SK-N-SH treated with all-trans-retinoic acid at 6 μM for 48 hours (cell line): ENCODE measurements at regions not wholly inside any gene's neighbourhood (a gene's known extent, or its start where the extent isn't known, plus 50 kb on each side); places are given as distances from the start of the nearest gene placed in this dataset.

Source experiments
- ATAC-seq: fragments of 200-7000 bp; cut with Tn5 transposase; 3 replicates; pipeline ENCODE4 v1.9.1; 2020; ENCODE audit warnings: mild to moderate bottlenecking, moderate library complexity
- ARNTL ChIP-seq: fragments of 450-650 bp; formaldehyde crosslinking; IDR thresholded peaks from 2 replicates; pipeline ENCODE4 v1.5.0; 2020; ENCODE audit warnings: low read depth, mild to moderate bottlenecking, moderate library complexity, borderline replicate concordance
- BACH2 ChIP-seq: fragments of 250-450 bp; sonication (Bioruptor Pico); IDR thresholded peaks from 2 replicates; pipeline ENCODE4 v1.9.0; 2021; ENCODE audit warnings: mild to moderate bottlenecking, borderline replicate concordance
- CREB5 ChIP-seq: fragments of 250-450 bp; sonication (Bioruptor Pico); IDR thresholded peaks from 2 replicates; pipeline ENCODE4 v1.5.1; 2020; ENCODE audit warnings: low read depth, mild to moderate bottlenecking, moderate library complexity
- CSDC2 ChIP-seq: fragments of 250-450 bp; sonication (Bioruptor Pico); IDR thresholded peaks from 2 replicates; pipeline ENCODE4 v1.5.0; 2020; ENCODE audit warnings: mild to moderate bottlenecking, moderate library complexity
- ESRRG ChIP-seq: fragments of 250-450 bp; sonication (Bioruptor Pico); IDR thresholded peaks from 2 replicates; pipeline ENCODE4 v1.6.1; 2021; ENCODE audit warnings: mild to moderate bottlenecking
- GLIS3 ChIP-seq: fragments of 250-450 bp; sonication (Bioruptor Pico); IDR thresholded peaks from 2 replicates; pipeline ENCODE4 v1.5.0; 2020; ENCODE audit warnings: mild to moderate bottlenecking, moderate library complexity
- ISL1 ChIP-seq: fragments of 250-450 bp; sonication (Bioruptor Pico); IDR thresholded peaks from 2 replicates; pipeline ENCODE4 v2.1.2; 2022; ENCODE audit warnings: mild to moderate bottlenecking, moderate library complexity
- OSR1 ChIP-seq: fragments of 250-450 bp; sonication (Bioruptor Pico); IDR thresholded peaks from 2 replicates; pipeline ENCODE4 v1.8.0; 2022; ENCODE audit warnings: moderate library complexity, mild to moderate bottlenecking, inconsistent platforms
- PATZ1 ChIP-seq: fragments of 250-450 bp; sonication (Bioruptor Pico); IDR thresholded peaks from 2 replicates; pipeline ENCODE4 v1.8.0; 2020; ENCODE audit warnings: mild to moderate bottlenecking, moderate library complexity, borderline replicate concordance
- POU6F1 ChIP-seq: fragments of 250-450 bp; sonication (Bioruptor Pico); IDR thresholded peaks from 2 replicates; pipeline ENCODE4 v1.8.0; 2021; ENCODE audit warnings: low read depth, mild to moderate bottlenecking, moderate library complexity, borderline replicate concordance
- PPARA ChIP-seq: fragments of 250-450 bp; sonication (Bioruptor Pico); IDR thresholded peaks from 2 replicates; pipeline ENCODE4 v1.5.0; 2020; ENCODE audit warnings: mild to moderate bottlenecking, borderline replicate concordance
- RARB ChIP-seq: fragments of 250-450 bp; sonication (Bioruptor Pico); IDR thresholded peaks from 2 replicates; pipeline ENCODE4 v1.8.0; 2021; ENCODE audit warnings: mild to moderate bottlenecking, moderate library complexity
- SNAI2 ChIP-seq: fragments of 250-450 bp; sonication (Bioruptor Pico); IDR thresholded peaks from 2 replicates; pipeline ENCODE4 v1.5.0; 2020; ENCODE audit warnings: mild to moderate bottlenecking, moderate library complexity
- TCF4 ChIP-seq: fragments of 250-450 bp; sonication (Bioruptor Pico); IDR thresholded peaks from 2 replicates; pipeline ENCODE4 v1.8.0; 2021; ENCODE audit warnings: mild to moderate bottlenecking, moderate library complexity, borderline replicate concordance
- TOX ChIP-seq: fragments of 250-450 bp; sonication (Bioruptor Pico); IDR thresholded peaks from 2 replicates; pipeline ENCODE4 v1.8.0; 2021; ENCODE audit warnings: mild to moderate bottlenecking, moderate library complexity, borderline replicate concordance
- TSHZ2 ChIP-seq: fragments of 250-450 bp; sonication (Bioruptor Pico); IDR thresholded peaks from 2 replicates; pipeline ENCODE4 v1.5.0; 2020; ENCODE audit warnings: mild to moderate bottlenecking, moderate library complexity
- ZC3H10 ChIP-seq: fragments of 250-450 bp; sonication (Bioruptor Pico); IDR thresholded peaks from 2 replicates; pipeline ENCODE4 v1.5.1; 2021; ENCODE audit warnings: mild to moderate bottlenecking, moderate library complexity
- ZFP3 ChIP-seq: fragments of 250-450 bp; sonication (Bioruptor Pico); IDR thresholded peaks from 2 replicates; pipeline ENCODE4 v1.5.0; 2020; ENCODE audit warnings: mild to moderate bottlenecking, moderate library complexity
- ZFP30 ChIP-seq: fragments of 450-650 bp; formaldehyde crosslinking; IDR thresholded peaks from 2 replicates; pipeline ENCODE4 v1.5.0; 2022; ENCODE audit warnings: mild to moderate bottlenecking, moderate library complexity
- ZNF565 ChIP-seq: fragments of 450-650 bp; formaldehyde crosslinking; conservative IDR thresholded peaks from 2 replicates; pipeline ENCODE4 v1.5.0; 2020; ENCODE audit warnings: low read depth, mild to moderate bottlenecking, moderate library complexity
- ZNF70 ChIP-seq: fragments of 450-650 bp; formaldehyde crosslinking; IDR thresholded peaks from 2 replicates; pipeline ENCODE4 v1.5.0; 2020; ENCODE audit warnings: mild to moderate bottlenecking, moderate library complexity
- ZNF8 ChIP-seq: fragments of 450-650 bp; formaldehyde crosslinking; IDR thresholded peaks from 2 replicates; pipeline ENCODE4 v1.5.0; 2020; ENCODE audit warnings: mild to moderate bottlenecking, moderate library complexity

- TF ChIP-seq ZNF70 (CRISPR knock-in tag) (no peak), TOX (CRISPR knock-in tag) (no peak), CREB5 (CRISPR knock-in tag) (no peak), ISL1 (CRISPR knock-in tag) (no peak), POU6F1 (no peak)
- TF ChIP-seq, all 23 proteins: peak for 0
- ATAC-seq = no peak
These were observed 115.7 kb upstream of the KMT2C start for GRCh38 chr7:152551304-152552036.

GRCh38 chr7:152544971-152545619 is 109.3 kb upstream of the KMT2C start:
- no peak for ATAC-seq
- TF ChIP-seq RARB (CRISPR knock-in tag) = no peak
- no peak for TF ChIP-seq ISL1 (CRISPR knock-in tag)
- no peak for TF ChIP-seq ARNTL (CRISPR knock-in tag)
- TF ChIP-seq PPARA = no peak
- no peak for TF ChIP-seq CSDC2 (CRISPR knock-in tag)
- TF ChIP-seq ZFP30 (CRISPR knock-in tag) = no peak
- TF ChIP-seq TOX (CRISPR knock-in tag) = no peak
- TF ChIP-seq SNAI2 = no peak
- no peak for TF ChIP-seq ZNF70 (CRISPR knock-in tag)
- TF ChIP-seq ZC3H10 (CRISPR knock-in tag) = no peak
- no peak for TF ChIP-seq BACH2 (CRISPR knock-in tag)
- TF ChIP-seq ESRRG (CRISPR knock-in tag) = no peak
- no peak for TF ChIP-seq OSR1
- TF ChIP-seq ZNF8 (CRISPR knock-in tag) = no peak
- TF ChIP-seq, all 23 proteins: peak for 0

- no peak for TF ChIP-seq RARB (CRISPR knock-in tag)
- no peak for TF ChIP-seq TSHZ2
- no peak for TF ChIP-seq POU6F1
- no peak for TF ChIP-seq GLIS3 (CRISPR knock-in tag)
- no peak for TF ChIP-seq ARNTL (CRISPR knock-in tag)
- TF ChIP-seq OSR1 = no peak
- TF ChIP-seq ZC3H10 (CRISPR knock-in tag) = no peak
- TF ChIP-seq ZNF8 (CRISPR knock-in tag) = no peak
- TF ChIP-seq CSDC2 (CRISPR knock-in tag) = no peak
- no peak for TF ChIP-seq TOX (CRISPR knock-in tag)
- no peak for TF ChIP-seq TCF4
- TF ChIP-seq CREB5 (CRISPR knock-in tag) = no peak
- TF ChIP-seq PPARA = no peak
- no peak for TF ChIP-seq PATZ1
- TF ChIP-seq ZNF565 = no peak
- no peak for TF ChIP-seq SNAI2
- no peak for TF ChIP-seq ZNF70 (CRISPR knock-in tag)
- TF ChIP-seq BACH2 (CRISPR knock-in tag) = no peak
- no peak for TF ChIP-seq ZFP3
- TF ChIP-seq, all 23 proteins: peak for 0
- ATAC-seq = no peak
These were observed 108.7 kb upstream of the KMT2C start for GRCh38 chr7:152544481-152544927.
